ENCODE measurements at regions not wholly inside any gene's neighbourhood (a gene's known extent, or its start where the extent isn't known, plus 50 kb on each side); places are given as distances from the start of the nearest gene placed in this dataset.

DNA sequence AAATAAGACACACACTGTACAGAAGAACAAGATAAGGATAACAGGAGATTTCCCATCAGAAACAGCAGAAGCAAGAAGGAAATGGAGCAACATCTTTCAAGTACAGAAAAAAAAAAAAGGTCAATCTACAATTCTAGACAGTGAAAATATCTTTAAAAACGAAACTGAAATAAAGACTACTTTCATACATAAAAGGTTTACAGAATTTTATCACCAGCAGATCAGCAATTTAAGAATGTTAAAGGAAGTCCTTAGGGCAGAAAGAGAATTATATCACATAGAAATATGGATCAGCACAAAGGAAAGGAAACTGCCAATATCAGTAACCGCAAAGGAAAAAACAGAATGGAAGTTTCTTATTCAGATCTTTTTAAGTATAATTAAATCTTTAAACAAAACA is 931.0 kb downstream of the EPHA4 start:
- H3K27ac ChIP-seq, result no peak overlapping the region
- no peak for DNase-seq (ENCODE audit: low spot score)
- TF ChIP-seq, protein P1, sequence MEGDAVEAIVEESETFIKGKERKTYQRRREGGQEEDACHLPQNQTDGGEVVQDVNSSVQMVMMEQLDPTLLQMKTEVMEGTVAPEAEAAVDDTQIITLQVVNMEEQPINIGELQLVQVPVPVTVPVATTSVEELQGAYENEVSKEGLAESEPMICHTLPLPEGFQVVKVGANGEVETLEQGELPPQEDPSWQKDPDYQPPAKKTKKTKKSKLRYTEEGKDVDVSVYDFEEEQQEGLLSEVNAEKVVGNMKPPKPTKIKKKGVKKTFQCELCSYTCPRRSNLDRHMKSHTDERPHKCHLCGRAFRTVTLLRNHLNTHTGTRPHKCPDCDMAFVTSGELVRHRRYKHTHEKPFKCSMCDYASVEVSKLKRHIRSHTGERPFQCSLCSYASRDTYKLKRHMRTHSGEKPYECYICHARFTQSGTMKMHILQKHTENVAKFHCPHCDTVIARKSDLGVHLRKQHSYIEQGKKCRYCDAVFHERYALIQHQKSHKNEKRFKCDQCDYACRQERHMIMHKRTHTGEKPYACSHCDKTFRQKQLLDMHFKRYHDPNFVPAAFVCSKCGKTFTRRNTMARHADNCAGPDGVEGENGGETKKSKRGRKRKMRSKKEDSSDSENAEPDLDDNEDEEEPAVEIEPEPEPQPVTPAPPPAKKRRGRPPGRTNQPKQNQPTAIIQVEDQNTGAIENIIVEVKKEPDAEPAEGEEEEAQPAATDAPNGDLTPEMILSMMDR (IDR thresholded peaks at IDR 0.05), result no peak
- no peak overlapping the region for H3K4me3 ChIP-seq

DNA sequence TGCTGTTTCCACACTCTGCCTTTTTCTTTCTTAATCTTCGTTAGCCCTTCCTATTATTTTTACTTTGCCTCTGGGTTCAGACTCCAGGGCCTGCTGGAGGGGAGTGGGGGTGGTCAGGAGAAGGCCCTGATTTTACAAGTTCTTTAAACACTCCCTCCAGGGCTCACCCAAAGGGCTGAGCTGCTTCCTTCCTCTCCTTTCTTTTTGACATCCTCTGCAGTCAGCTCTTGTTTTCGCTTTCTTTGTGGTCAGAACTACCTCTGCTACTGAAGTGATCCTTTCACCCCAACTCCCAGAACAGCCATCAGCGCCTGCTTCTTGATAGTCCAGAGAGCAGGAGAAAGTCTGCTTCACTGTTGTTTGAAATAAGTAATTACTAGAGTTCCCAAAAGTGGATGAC is 925.7 kb downstream of the EPHA4 start:
- Histone ChIP-seq H3K27ac (no peak overlapping the region), H3K4me3 (no peak overlapping the region)
- TF ChIP-seq, protein P1 (IDR thresholded peaks at IDR 0.05), result no peak
- DNase-seq (ENCODE audit: low spot score), result no peak

DNA sequence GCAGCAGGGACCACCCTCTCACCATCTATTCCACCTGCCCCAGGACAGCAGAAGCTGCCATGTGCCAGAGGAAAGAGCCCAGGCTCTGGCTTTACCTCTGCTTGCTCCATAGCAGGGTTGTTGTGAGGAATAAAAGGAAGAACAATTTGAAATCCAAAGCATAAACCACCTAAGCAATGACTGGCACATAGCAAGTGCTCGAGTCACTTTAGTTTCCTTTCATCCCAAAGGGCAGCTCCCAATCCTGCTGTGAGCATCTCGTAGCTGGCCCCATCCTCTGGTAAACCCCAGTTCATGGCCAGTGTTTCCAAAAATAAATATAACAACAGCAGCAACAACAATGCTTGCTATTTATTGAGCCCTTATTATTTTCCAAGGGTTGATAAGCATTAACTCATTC is 923.5 kb downstream of the EPHA4 start:
- Histone ChIP-seq H3K27ac (no peak overlapping the region), H3K4me3 (no peak overlapping the region)
- TF ChIP-seq, protein P1 (IDR thresholded peaks at IDR 0.05), result no peak
- no peak for DNase-seq (ENCODE audit: low spot score)

DNA sequence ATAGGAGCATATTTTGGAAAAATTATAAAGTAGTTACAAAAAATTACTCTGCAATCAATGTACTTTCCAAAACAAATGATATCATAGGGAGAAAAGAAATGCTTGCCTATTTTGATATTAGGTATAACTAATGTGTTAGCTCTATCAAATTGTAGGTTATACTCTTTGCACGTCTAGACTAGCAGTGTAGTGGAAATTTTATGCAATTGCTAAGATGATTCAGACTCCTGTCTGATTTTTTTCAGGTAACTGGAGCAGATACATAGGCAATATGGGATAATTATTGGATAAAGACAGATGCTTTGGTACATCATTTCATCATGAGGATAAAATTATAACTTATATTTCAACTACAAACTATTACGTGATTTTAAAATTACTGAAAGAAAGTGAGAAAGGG is 918.3 kb downstream of the EPHA4 start:
- TF ChIP-seq, protein P1 (IDR thresholded peaks at IDR 0.05), result no peak
- Histone ChIP-seq H3K27ac (no peak overlapping the region), H3K4me3 (no peak overlapping the region)
- no peak for DNase-seq (ENCODE audit: low spot score)

DNA sequence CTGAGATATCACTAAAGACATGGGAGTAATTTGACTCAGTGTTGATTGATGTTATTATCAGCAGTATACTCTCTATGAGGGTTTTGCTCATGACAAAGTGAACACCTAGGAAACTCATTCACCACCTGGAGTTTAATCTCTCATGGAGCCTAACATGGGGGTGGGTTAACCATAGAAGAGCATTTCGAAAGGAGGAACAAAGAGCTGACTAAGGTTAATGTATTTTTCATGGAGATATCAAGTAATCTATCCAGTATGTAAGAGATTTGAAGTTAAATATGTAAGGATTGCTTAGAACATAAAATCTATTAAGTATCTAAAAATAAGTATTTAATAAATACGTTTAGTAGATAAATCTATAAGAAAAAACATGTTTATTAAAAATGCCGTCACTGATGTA is 917.8 kb downstream of the EPHA4 start:
- no peak for DNase-seq (ENCODE audit: low spot score)
- Histone ChIP-seq H3K27ac (no peak overlapping the region), H3K4me3 (no peak overlapping the region)
- TF ChIP-seq, protein P1 (IDR thresholded peaks at IDR 0.05), result no peak

DNA sequence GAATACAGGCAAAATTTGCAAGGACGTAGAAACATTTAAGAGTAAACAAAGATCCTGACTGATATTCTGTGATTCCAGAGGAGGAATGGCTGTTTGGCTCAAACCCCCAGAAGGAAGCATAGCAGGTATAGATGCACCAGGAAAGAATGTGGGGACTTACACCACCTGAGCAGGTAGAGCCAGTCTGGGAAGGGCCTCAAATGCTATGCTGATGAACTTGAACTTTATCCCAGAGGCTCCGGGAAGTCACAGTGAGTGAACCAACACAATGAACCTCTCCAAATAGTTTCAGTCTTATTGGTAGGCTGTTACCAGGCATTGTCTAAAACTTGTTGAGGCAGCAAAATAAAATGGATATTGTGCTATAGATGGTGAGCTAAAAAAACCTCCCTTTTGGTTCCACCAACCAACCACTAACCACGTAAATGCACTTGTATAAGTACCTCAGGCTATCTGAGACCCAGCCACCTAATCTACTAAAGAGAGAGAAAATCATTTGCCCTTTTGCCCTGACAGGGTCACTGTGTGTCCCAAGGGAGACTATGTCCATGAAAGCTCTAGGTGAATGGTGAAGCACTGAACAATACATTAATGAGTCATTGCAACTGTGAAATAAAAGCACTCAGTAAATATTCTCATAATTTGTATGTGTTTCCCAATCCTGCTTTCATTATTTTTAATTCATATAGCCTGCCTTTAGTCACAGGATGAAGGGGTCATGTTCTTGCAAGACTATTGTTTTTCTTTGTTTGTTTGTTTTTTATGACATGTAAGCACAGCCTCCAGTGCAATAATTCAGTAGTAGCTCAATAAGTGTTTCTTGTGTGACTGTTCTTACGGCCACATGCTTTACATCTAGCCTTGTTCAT is 911.6 kb downstream of the EPHA4 start:
- Histone ChIP-seq H3K27ac (no peak overlapping the region), H3K4me3 (no peak overlapping the region)
- TF ChIP-seq, protein P1 (IDR thresholded peaks at IDR 0.05), result no peak
- no peak for DNase-seq (ENCODE audit: low spot score)

DNA sequence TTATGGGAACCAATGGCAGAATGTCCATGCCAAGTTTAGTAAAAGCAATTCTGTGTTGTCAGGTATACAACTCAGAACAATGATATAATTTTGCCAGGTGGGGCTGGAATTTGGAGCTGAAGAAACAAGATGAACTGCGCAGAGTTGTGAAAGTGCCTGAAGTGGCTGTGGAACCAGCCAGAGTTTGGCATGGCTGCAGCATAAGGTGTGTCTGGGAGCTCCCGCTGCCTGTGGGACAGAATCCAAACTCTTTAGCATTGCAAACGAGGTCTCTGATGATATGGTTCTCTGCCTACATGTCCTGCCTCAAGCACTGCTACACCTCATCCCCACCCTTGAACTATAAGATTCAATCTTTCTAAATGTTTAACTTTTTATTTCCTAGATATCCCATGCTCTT is 909.7 kb downstream of the EPHA4 start:
- DNase-seq (ENCODE audit: low spot score), result no peak
- Histone ChIP-seq H3K4me3 (no peak overlapping the region), H3K27ac (no peak overlapping the region)
- TF ChIP-seq, protein P1 (IDR thresholded peaks at IDR 0.05), result no peak
